ENCODE measurements at regions not wholly inside any gene's neighbourhood (a gene's known extent, or its start where the extent isn't known, plus 50 kb on each side); places are given as distances from the start of the nearest gene placed in this dataset.

DNA sequence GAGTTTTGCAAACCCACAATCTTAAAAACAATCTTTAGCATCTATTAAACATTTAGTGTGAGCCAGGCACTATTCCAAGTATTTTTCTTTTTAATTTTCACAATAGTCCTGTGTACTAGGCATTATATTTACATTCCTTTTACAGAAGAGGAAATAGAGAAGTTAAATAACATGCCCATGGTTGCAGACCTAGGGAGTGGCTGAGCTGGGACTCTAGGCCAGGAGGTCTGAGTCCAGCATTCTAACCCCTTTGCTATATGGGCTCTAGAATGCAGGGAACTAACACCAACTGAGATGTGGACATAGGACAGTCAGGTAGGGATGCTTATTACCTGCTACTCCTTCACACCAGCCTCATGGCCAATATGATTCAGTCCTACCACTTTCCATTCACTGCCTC, 243.8 kb downstream of the XPNPEP1 start:
- TF ChIP-seq, protein P1, sequence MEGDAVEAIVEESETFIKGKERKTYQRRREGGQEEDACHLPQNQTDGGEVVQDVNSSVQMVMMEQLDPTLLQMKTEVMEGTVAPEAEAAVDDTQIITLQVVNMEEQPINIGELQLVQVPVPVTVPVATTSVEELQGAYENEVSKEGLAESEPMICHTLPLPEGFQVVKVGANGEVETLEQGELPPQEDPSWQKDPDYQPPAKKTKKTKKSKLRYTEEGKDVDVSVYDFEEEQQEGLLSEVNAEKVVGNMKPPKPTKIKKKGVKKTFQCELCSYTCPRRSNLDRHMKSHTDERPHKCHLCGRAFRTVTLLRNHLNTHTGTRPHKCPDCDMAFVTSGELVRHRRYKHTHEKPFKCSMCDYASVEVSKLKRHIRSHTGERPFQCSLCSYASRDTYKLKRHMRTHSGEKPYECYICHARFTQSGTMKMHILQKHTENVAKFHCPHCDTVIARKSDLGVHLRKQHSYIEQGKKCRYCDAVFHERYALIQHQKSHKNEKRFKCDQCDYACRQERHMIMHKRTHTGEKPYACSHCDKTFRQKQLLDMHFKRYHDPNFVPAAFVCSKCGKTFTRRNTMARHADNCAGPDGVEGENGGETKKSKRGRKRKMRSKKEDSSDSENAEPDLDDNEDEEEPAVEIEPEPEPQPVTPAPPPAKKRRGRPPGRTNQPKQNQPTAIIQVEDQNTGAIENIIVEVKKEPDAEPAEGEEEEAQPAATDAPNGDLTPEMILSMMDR (conservative IDR thresholded peaks at IDR 0.05; ENCODE audit: low read depth, low read length) = no peak
- no peak for TF ChIP-seq BHLHE40 (IDR thresholded peaks at IDR 0.05; ENCODE audit: low read depth, low read length)
- TF ChIP-seq POLR2A (IDR thresholded peaks at IDR 0.05; ENCODE audit: low read depth, low read length) = no peak
- no peak for TF ChIP-seq FOS (IDR thresholded peaks at IDR 0.05; ENCODE audit: low read depth, low read length)
- no peak for TF ChIP-seq RAD21 (IDR thresholded peaks at IDR 0.05; ENCODE audit: low read length)

Measured in IMR-90 (cell line).